OCI-LY3 (cell line): ENCODE measurements at regions not wholly inside any gene's neighbourhood (a gene's known extent, or its start where the extent isn't known, plus 50 kb on each side); places are given as distances from the start of the nearest gene placed in this dataset.

Experiments used
- H2AFZ ChIP-seq: fragments of 200-600, 300-600 bp; shearing (Covaris generic); 2 replicates; pipeline ENCODE4 v1.6.0; 2014; ENCODE audit warnings: antibody characterized with exemption, low read depth, low read length
- H3K27ac ChIP-seq: fragments of 200-600, 300-600 bp; sonication (generic); 2 replicates; pipeline ENCODE4 v1.5.1; 2014; ENCODE audit warnings: mild to moderate bottlenecking, low read length, moderate library complexity, mixed read lengths
- H3K27me3 ChIP-seq: fragments of 200-600, 300-600 bp; sonication (generic); 2 replicates; pipeline ENCODE4 v1.6.1; 2014; ENCODE audit warnings: low read depth, low read length, mixed read lengths
- H3K36me3 ChIP-seq: fragments of 200-600, 300-600 bp; sonication (generic); replicated peaks from 2 replicates; pipeline ENCODE3; 2014; ENCODE audit warnings: low read depth, low read length, mixed read lengths
- H3K4me1 ChIP-seq: fragments of 300-600, 200-600 bp; sonication (generic); 2 replicates; pipeline ENCODE4 v1.6.1; 2014; ENCODE audit warnings: low read length, mixed read lengths
- H3K4me2 ChIP-seq: fragments of 200-600, 300-600 bp; sonication (generic); 2 replicates; pipeline ENCODE4 v1.6.1; 2014; ENCODE audit warnings: low read length, mixed read lengths
- H3K4me3 ChIP-seq: fragments of 300-600, 200-600 bp; sonication (generic); 2 replicates; pipeline ENCODE4 v1.5.1; 2014; ENCODE audit warnings: antibody characterized with exemption, mild to moderate bottlenecking, low read length, moderate library complexity
- H3K79me2 ChIP-seq: fragments of 300-600, 200-600 bp; shearing (Covaris generic); 2 replicates; pipeline ENCODE4 v1.6.1; 2014; ENCODE audit warnings: mild to moderate bottlenecking, low read length, mixed read lengths
- H3K9ac ChIP-seq: fragments of 300-600, 200-600 bp; shearing (Covaris generic); 2 replicates; pipeline ENCODE4 v1.6.0; 2014; ENCODE audit warnings: mild to moderate bottlenecking, low read length, moderate library complexity
- H3K9me3 ChIP-seq: fragments of 200-600, 300-600 bp; shearing (Covaris generic); 2 replicates; pipeline ENCODE4 v1.6.1; 2014; ENCODE audit warnings: low read length, mixed read lengths; ENCODE audit not compliant: insufficient read depth
- H4K20me1 ChIP-seq: fragments of 200-600, 300-600 bp; sonication (generic); 2 replicates; pipeline ENCODE4 v1.6.1; 2016; ENCODE audit warnings: low read length, mixed read lengths; ENCODE audit not compliant: insufficient read depth
- CTCF ChIP-seq: fragments of 200-600, 300-600 bp; sonication (generic); IDR thresholded peaks from 2 replicates; pipeline ENCODE4 v1.5.1; 2014; ENCODE audit warnings: antibody characterized with exemption, low read length, low read depth
- EZH2phosphoT487 ChIP-seq: fragments of 200-600 bp; shearing (Covaris generic); IDR thresholded peaks from 2 replicates; pipeline ENCODE4 v1.6.1; 2018; ENCODE audit warnings: antibody characterized with exemption, mixed run types, low read depth

DNA sequence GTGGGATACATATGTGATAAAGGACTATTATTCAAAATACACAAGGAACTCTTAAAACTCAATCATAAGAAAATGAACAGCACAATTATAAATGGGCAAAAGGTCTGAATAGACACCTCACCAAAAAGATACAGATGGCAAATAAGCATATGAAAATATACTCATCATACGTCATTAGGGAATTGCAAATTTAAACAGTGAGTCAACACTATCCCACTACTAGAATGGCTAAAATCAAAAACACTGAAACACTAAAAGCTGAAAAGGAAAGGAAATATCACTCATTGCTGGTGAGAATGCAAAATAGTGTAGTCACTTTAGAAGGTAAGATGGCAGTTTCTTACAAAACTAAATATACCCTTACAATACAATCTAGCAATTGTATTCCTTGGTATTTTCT is 597.0 kb upstream of the PABPC4L start:
- Histone ChIP-seq H4K20me1 (no peaks in the 10 kb centered on the region), H3K4me1 (no peaks in the 10 kb centered on the region), H3K27me3 (no peaks in the 10 kb centered on the region), H3K9me3 (no peaks in the 10 kb centered on the region), H3K9ac (no peak overlapping the region), H2AFZ (no peak overlapping the region), H3K27ac (no peak overlapping the region), H3K79me2 (no peaks in the 10 kb centered on the region), H3K4me2 (no peak overlapping the region), H3K4me3 (no peak overlapping the region), H3K36me3 (no peaks in the 10 kb centered on the region)
- TF ChIP-seq CTCF (no peak), EZH2phosphoT487 (no peak)

- no peaks in the 10 kb centered on the region; the same call in 1 of the 2 replicates for H3K9me3 ChIP-seq
- H3K36me3 ChIP-seq, result no peaks in the 10 kb centered on the region
- no peaks in the 10 kb centered on the region for H3K79me2 ChIP-seq
- no peak overlapping the region for H3K27ac ChIP-seq
- no peak overlapping the region for H3K4me3 ChIP-seq
- H3K4me2 ChIP-seq, result no peak overlapping the region
- no peak overlapping the region for H2AFZ ChIP-seq
- H3K9ac ChIP-seq, result no peak overlapping the region
- TF ChIP-seq EZH2phosphoT487 (no peak), CTCF (no peak)
- no peaks in the 10 kb centered on the region for H3K27me3 ChIP-seq
- no peaks in the 10 kb centered on the region for H4K20me1 ChIP-seq
- no peaks in the 10 kb centered on the region for H3K4me1 ChIP-seq
These were observed 585.7 kb upstream of the PABPC4L start for GRCh38 chr4:134787315-134787714.

GRCh38 chr4:134780244-134780643 is 578.7 kb upstream of the PABPC4L start:
- Histone ChIP-seq H2AFZ (no peak overlapping the region), H3K9ac (no peak overlapping the region), H3K27me3 (no peaks in the 10 kb centered on the region), H3K36me3 (no peaks in the 10 kb centered on the region), H3K27ac (no peak overlapping the region), H3K4me1 (no peaks in the 10 kb centered on the region), H3K4me2 (no peak overlapping the region), H3K79me2 (no peaks in the 10 kb centered on the region), H3K4me3 (no peak overlapping the region), H3K9me3 (no peaks in the 10 kb centered on the region), H4K20me1 (no peaks in the 10 kb centered on the region)
- no peak for TF ChIP-seq CTCF
- no peak for TF ChIP-seq EZH2phosphoT487

GRCh38 chr4:134777606-134778005 is 576.0 kb upstream of the PABPC4L start:
- TF ChIP-seq EZH2phosphoT487, result no peak
- peak; percentile 76 for TF ChIP-seq CTCF
- no peaks in the 10 kb centered on the region for H3K79me2 ChIP-seq
- H3K9ac ChIP-seq, result no peak overlapping the region

More at GRCh38 chr4:134777606-134778005, 576.0 kb upstream of the PABPC4L start:
- H3K4me3 ChIP-seq, result no peak overlapping the region
- no peaks in the 10 kb centered on the region for H3K36me3 ChIP-seq
- no peaks in the 10 kb centered on the region for H3K27me3 ChIP-seq
- H2AFZ ChIP-seq, result no peak overlapping the region
- no peaks in the 10 kb centered on the region for H4K20me1 ChIP-seq
- H3K4me2 ChIP-seq, result no peak overlapping the region
- no peak overlapping the region for H3K27ac ChIP-seq
- H3K9me3 ChIP-seq, result no peaks in the 10 kb centered on the region
- no peaks in the 10 kb centered on the region for H3K4me1 ChIP-seq
